Trophoblast cell (in vitro differentiated cells and primary cell): ENCODE measurements at regions not wholly inside any gene's neighbourhood (a gene's known extent, or its start where the extent isn't known, plus 50 kb on each side); places are given as distances from the start of the nearest gene placed in this dataset.

Experiments
- DNase-seq, 2 donors: peaks; one replicate each; pipeline ENCODE4 v3.0.0-alpha.2; 2016
- H2AFZ ChIP-seq: 2 replicates; pipeline ENCODE4 v1.6.1; 2013; ENCODE audit warnings: low read length, moderate library complexity, mild to moderate bottlenecking; ENCODE audit not compliant: insufficient read depth, poor library complexity
- H2AK5ac ChIP-seq: 2 replicates; pipeline ENCODE4 v1.6.1; 2013; ENCODE audit warnings: mild to moderate bottlenecking, low read length
- H2BK120ac ChIP-seq: 2 replicates; pipeline ENCODE4 v1.6.1; 2013; ENCODE audit warnings: low read length, mild to moderate bottlenecking, moderate library complexity; ENCODE audit not compliant: insufficient read depth, poor library complexity
- H2BK12ac ChIP-seq: 2 replicates; pipeline ENCODE4 v1.6.1; 2013; ENCODE audit warnings: mild to moderate bottlenecking, low read length, moderate library complexity
- H2BK5ac ChIP-seq: 2 replicates; pipeline ENCODE4 v1.6.1; 2013; ENCODE audit warnings: low read length, low read depth, moderate library complexity, mild to moderate bottlenecking; ENCODE audit not compliant: poor library complexity
- H3K14ac ChIP-seq: 2 replicates; pipeline ENCODE4 v1.6.1; 2013; ENCODE audit warnings: mild to moderate bottlenecking, low read length
- H3K18ac ChIP-seq: 2 replicates; pipeline ENCODE4 v1.6.1; 2013; ENCODE audit warnings: mild to moderate bottlenecking, low read length
- H3K23ac ChIP-seq: 2 replicates; pipeline ENCODE4 v1.6.1; 2013; ENCODE audit warnings: low read length
- H3K27ac ChIP-seq: 2 replicates; pipeline ENCODE4 v1.5.1; 2013; ENCODE audit warnings: low read depth, mild to moderate bottlenecking, inconsistent platforms, low read length, moderate library complexity
- H3K27me3 ChIP-seq: 2 replicates; pipeline ENCODE4 v1.6.1; 2013; ENCODE audit warnings: inconsistent platforms, mild to moderate bottlenecking, low read length, moderate library complexity; ENCODE audit not compliant: insufficient read depth
- H3K36me3 ChIP-seq, 2 experiments: 1 replicate in 1 of 2; 2 replicates in 1 of 2; pipeline ENCODE4 v1.6.1; 2013; ENCODE audit warnings: low read length in 2 of 2, mild to moderate bottlenecking in 2 of 2, moderate library complexity in 1 of 2; ENCODE audit not compliant: insufficient read depth in 2 of 2, control insufficient read depth in 1 of 2
- H3K4ac ChIP-seq: 2 replicates; pipeline ENCODE4 v1.6.1; 2013; ENCODE audit warnings: low read depth, mild to moderate bottlenecking, low read length, moderate library complexity
- H3K4me1 ChIP-seq, 2 experiments: 1 replicate in 1 of 2; 2 replicates in 1 of 2; pipeline ENCODE4 v1.6.1; 2013; ENCODE audit warnings: low read length in 2 of 2, mild to moderate bottlenecking in 2 of 2, moderate library complexity in 1 of 2; ENCODE audit not compliant: insufficient read depth in 2 of 2, control insufficient read depth in 1 of 2
- H3K4me2 ChIP-seq: 2 replicates; pipeline ENCODE4 v1.6.1; 2013; ENCODE audit warnings: inconsistent platforms, mild to moderate bottlenecking, low read length, moderate library complexity
- H3K4me3 ChIP-seq: 2 replicates; pipeline ENCODE4 v1.5.1; 2013; ENCODE audit warnings: mild to moderate bottlenecking, low read depth, low read length, inconsistent platforms
- H3K79me1 ChIP-seq: one replicate; pipeline ENCODE4 v1.6.1; 2013; ENCODE audit warnings: low read length
- H3K79me2 ChIP-seq: 2 replicates; pipeline ENCODE4 v1.6.1; 2013; ENCODE audit warnings: low read length, mild to moderate bottlenecking; ENCODE audit not compliant: control insufficient read depth, insufficient read depth, poor library complexity
- H3K9ac ChIP-seq: 2 replicates; pipeline ENCODE4 v1.6.1; 2013; ENCODE audit warnings: mild to moderate bottlenecking, low read length
- H3K9me3 ChIP-seq: 2 replicates; pipeline ENCODE4 v1.6.1; 2013; ENCODE audit warnings: low read depth, mild to moderate bottlenecking, control low read depth, inconsistent platforms, low read length; ENCODE audit not compliant: insufficient read depth
- H4K12ac ChIP-seq: 2 replicates; pipeline ENCODE4 v1.6.1; 2013; ENCODE audit warnings: low read depth, mild to moderate bottlenecking, low read length, moderate library complexity
- H4K8ac ChIP-seq: 2 replicates; pipeline ENCODE4 v1.6.1; 2013; ENCODE audit warnings: low read depth, mild to moderate bottlenecking, low read length, moderate library complexity
- H4K91ac ChIP-seq: one replicate; pipeline ENCODE4 v1.6.1; 2013; ENCODE audit warnings: low read depth, mild to moderate bottlenecking, low read length, moderate library complexity
- WGBS: extraction: QIAGEN DNeasy Blood & Tissue Kit; methylation state at CpG from one replicate; pipeline ENCODE4 v1.1.7; 2013; ENCODE audit warnings: missing lambda C conversion rate; ENCODE audit not compliant: insufficient read length, insufficient coverage; ENCODE audit errors: extremely low coverage; 5-methylcytosine and 5-hydroxymethylcytosine counted together

DNA sequence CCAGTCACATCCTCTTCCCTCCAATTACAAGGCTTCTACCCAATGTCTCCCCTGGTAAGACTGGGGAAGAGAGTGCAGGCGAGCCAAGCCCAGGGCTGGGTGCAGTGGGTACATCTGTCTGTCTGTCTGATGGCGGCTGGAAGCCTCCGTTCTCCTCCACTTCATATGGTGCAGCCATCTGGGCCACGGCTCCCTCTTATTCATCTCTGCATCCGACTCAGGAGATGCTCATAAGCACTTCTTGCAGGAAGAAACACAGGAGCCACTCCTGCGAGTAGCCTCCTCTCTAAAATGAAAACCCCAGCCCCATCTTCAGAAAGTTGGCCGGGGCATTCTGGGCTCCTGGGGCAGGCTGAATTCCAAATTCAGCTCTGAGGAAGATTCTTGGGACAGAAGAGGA, 67.5 kb upstream of the SLC6A6 start:
- H3K9me3 ChIP-seq, result peaks cover 2% of the 10 kb centered on the region
- H4K8ac ChIP-seq, result no peak overlapping the region
- H4K12ac ChIP-seq, result no peak overlapping the region
- no peak overlapping the region for H3K23ac ChIP-seq
- H2AFZ ChIP-seq, result no peak overlapping the region
- DNase-seq, result no peak
- H3K36me3 ChIP-seq, result no peaks in the 10 kb centered on the region
- peaks cover 1% of the 10 kb centered on the region for H3K79me2 ChIP-seq
- H3K79me1 ChIP-seq, result peaks cover 4% of the 10 kb centered on the region
- H2AK5ac ChIP-seq, result no peak overlapping the region
- H3K27me3 ChIP-seq, result no peaks in the 10 kb centered on the region
- no CpG with 5 or more reads among the region's 7 CpGs for WGBS
- H4K91ac ChIP-seq, result no peak overlapping the region
- no peak overlapping the region for H3K4ac ChIP-seq
- no peak overlapping the region for H2BK120ac ChIP-seq
- no peak overlapping the region for H3K4me2 ChIP-seq
- H3K9ac ChIP-seq, result no peak overlapping the region
- no peak overlapping the region for H2BK5ac ChIP-seq
- no peak overlapping the region for H2BK12ac ChIP-seq
- no peak overlapping the region for H3K18ac ChIP-seq
- H3K4me3 ChIP-seq, result no peak overlapping the region
- no peak overlapping the region for H3K14ac ChIP-seq
- H3K27ac ChIP-seq, result no peak overlapping the region
- H3K4me1 ChIP-seq, result peaks cover under 1 to 2% of the 10 kb centered on the region in 2 experiments

DNA sequence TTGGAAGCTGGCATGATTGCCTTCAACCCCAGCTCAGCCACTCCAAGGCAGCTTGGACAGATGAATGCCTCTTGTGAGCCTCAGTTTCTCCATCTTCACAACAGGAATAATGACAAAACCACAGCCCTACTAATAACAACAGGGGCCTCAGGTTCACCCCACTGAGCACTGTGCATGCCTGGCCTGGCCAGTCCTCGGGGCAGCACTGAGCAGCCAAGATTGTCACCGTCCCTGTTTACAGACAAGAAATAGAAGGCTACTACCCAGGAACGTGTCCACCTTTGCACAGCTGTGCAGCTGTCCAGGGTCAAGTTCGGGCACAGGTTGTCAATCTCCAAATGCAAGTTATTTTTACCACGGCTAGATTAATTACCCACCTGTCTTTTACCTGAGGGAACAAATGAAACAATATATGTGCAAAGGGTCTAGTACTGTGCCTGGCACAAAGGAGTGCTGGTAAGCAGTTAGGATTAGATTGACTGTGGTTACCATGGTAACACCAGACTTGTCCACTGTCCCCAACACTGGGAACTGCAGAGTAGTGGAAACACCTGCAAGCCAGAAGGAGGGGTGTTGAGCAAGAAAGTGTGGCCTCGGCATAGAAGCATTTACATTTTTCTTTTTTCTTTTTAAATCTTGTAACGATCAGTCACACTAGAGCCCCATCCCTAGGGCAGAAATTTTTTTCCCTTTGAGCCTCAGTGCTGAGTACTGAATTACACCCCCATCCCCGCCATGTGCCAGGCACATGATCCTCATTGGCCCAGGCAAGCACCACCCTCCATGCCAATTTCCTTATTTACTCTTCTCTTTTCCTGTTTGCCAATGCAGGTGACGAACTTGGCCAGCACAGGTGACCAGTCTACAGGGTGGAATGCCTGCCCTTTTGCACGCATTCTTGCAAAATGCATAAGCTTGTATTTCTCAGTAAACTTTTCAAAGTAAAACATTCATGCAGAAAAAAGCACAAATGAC, 66.3 kb upstream of the SLC6A6 start:
- Histone ChIP-seq H3K4ac (no peak overlapping the region), H2AFZ (no peak overlapping the region), H3K4me3 (no peak overlapping the region), H4K91ac (no peak overlapping the region), H3K23ac (no peak overlapping the region), H2BK12ac (no peak overlapping the region), H3K79me2 (peaks cover 1% of the 10 kb centered on the region), H3K79me1 (peaks cover 4% of the 10 kb centered on the region), H3K9me3 (peaks cover 2% of the 10 kb centered on the region), H2AK5ac (no peak overlapping the region), H3K36me3 (no peaks in the 10 kb centered on the region), H3K14ac (no peak overlapping the region), H3K4me1 (no peaks in the 10 kb centered on the region), H3K27ac (no peak overlapping the region), H4K12ac (no peak overlapping the region), H3K18ac (no peak overlapping the region), H3K9ac (no peak overlapping the region), H3K4me2 (no peak overlapping the region), H2BK5ac (no peak overlapping the region), H4K8ac (no peak overlapping the region), H3K27me3 (no peaks in the 10 kb centered on the region), H2BK120ac (no peak overlapping the region)
- peak; percentile 89 to 95 for DNase-seq
- WGBS, result no CpG with 5 or more reads among the region's 10 CpGs

DNA sequence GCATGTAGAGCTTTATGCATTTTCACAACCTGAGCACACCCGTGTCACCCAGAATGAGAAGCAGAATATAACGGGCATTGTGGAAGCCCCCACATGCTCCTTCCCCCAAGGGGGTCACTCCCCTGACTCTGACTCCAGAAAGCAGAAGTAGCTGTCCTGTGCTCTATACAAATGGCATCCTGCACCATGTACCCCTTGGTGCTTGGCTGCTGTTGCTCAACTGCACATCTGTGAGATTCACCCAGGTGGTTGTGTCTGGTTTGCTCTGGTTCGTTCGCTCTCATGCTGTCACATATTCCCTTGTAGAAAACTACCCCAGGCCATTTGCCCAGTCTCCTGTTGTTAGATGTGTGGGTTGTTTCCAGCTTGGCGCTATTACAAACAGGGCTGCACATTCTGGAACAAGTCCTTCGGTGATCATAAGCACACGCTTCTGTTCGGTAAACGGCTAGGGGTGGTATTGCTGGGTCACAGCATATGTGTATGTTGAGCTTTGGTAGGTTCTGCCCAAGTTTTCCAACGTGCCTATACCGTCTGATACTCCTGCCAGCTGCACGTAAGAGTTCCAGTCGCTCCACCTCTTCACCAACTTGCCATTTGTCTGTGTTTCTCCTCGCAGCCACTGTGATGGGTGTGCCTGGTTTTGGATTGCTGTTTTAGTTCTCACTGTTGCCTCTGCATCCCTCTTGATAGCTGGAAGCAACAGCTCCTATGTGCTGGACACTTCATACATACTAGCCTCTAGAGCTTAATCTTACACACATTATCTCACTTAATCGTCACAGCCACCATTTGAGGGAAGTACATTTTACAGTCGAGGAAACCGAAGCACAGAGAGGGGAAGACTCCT, 65.4 kb upstream of the SLC6A6 start:
- H3K4ac ChIP-seq, result no peak overlapping the region

DNA sequence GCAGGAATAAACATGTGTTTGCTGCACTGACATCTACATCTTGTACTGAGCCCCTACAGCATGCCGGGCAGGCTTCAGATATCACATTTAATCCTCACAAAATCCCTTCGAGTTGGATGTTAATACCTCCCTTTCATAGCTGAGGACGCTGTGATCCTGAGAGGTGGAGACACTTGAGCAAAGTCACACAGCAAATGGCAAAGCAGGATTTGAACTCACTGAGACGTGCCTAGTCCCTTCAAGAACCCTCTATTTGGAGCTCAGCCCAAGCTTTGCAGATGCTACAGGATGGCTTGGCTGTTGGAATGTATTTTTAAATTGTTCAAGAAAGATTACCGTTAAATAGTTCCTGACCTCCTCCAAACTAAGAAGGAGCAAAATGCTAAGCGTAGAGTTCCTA, 64.6 kb upstream of the SLC6A6 start:
- DNase-seq, result no peak
- Histone ChIP-seq H4K91ac (no peak overlapping the region), H2BK120ac (no peak overlapping the region), H3K9ac (no peak overlapping the region), H3K4me2 (no peak overlapping the region), H3K18ac (no peak overlapping the region), H3K23ac (no peak overlapping the region), H3K27me3 (no peaks in the 10 kb centered on the region), H2AFZ (no peak overlapping the region), H3K27ac (no peak overlapping the region), H3K4me1 (no peaks in the 10 kb centered on the region), H4K8ac (no peak overlapping the region), H3K4me3 (no peak overlapping the region), H3K14ac (no peak overlapping the region), H4K12ac (no peak overlapping the region), H3K79me1 (peaks cover 4% of the 10 kb centered on the region), H3K4ac (no peak overlapping the region), H3K36me3 (no peaks in the 10 kb centered on the region), H3K9me3 (peaks cover 2% of the 10 kb centered on the region), H2AK5ac (no peak overlapping the region), H2BK5ac (no peak overlapping the region), H3K79me2 (peaks cover 1% of the 10 kb centered on the region), H2BK12ac (no peak overlapping the region)
- no CpG with 5 or more reads among the region's 6 CpGs for WGBS

More for the DNA sequence above, 65.4 kb upstream of the SLC6A6 start:
- peaks cover 2% of the 10 kb centered on the region for H3K9me3 ChIP-seq
- no peak overlapping the region for H4K12ac ChIP-seq
- no peak overlapping the region for H4K8ac ChIP-seq
- H3K36me3 ChIP-seq, result no peaks in the 10 kb centered on the region
- H3K27me3 ChIP-seq, result no peaks in the 10 kb centered on the region
- DNase-seq, result peak; percentile 74
- no peak overlapping the region for H3K23ac ChIP-seq
- H2AK5ac ChIP-seq, result no peak overlapping the region
- H2BK120ac ChIP-seq, result no peak overlapping the region
- H2AFZ ChIP-seq, result no peak overlapping the region
- no peak overlapping the region for H4K91ac ChIP-seq
- no peaks in the 10 kb centered on the region for H3K4me1 ChIP-seq
- H3K9ac ChIP-seq, result no peak overlapping the region
- H3K27ac ChIP-seq, result no peak overlapping the region
- H2BK5ac ChIP-seq, result no peak overlapping the region
- no peak overlapping the region for H3K4me3 ChIP-seq
- no CpG with 5 or more reads among the region's 17 CpGs for WGBS
- peaks cover 4% of the 10 kb centered on the region for H3K79me1 ChIP-seq
- H2BK12ac ChIP-seq, result no peak overlapping the region
- H3K4me2 ChIP-seq, result no peak overlapping the region
- H3K79me2 ChIP-seq, result peaks cover 1% of the 10 kb centered on the region
- no peak overlapping the region for H3K18ac ChIP-seq
- no peak overlapping the region for H3K14ac ChIP-seq
